ENCODE measurements at regions not wholly inside any gene's neighbourhood (a gene's known extent, or its start where the extent isn't known, plus 50 kb on each side); places are given as distances from the start of the nearest gene placed in this dataset.

DNA sequence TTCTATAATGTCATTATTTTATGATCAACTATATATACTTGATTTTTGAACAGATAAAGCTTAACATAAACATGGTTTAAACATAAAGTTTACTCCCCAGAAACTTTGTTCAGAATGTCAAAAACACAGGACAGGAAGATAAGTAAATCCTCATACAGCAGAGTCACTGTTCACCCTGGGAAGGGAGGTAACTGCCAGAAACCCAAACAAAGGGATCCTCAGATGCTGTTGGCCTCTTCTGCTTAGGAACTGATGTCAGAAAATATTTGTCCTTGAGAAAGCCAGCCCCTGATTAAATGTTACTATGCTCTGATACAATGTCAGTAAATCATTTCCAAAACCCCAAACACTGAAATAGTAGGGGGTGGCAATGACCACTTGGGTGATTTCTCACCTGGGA, 185.3 kb downstream of the TJP1 start:
- intact Hi-C loops (cut with DNase I) = no loop called here
- no peaks in the 10 kb centered on the region for H3K36me3 ChIP-seq
- H3K4me3 ChIP-seq = no peak overlapping the region
- H3K4me1 ChIP-seq = no peaks in the 10 kb centered on the region
- no peak for DNase-seq (ENCODE audit: extremely low spot score in 2 of 2)
- TF ChIP-seq CTCF (IDR thresholded peaks at IDR 0.05) (no peak), POLR2AphosphoS5 (IDR thresholded peaks at IDR 0.05; ENCODE audit: insufficient read depth in 1 of 2, low read depth in 1 of 2) (no peak), POLR2A (IDR thresholded peaks at IDR 0.05) (no peak)
- H3K27ac ChIP-seq = no peak overlapping the region
- H3K27me3 ChIP-seq = no peaks in the 10 kb centered on the region
- no peaks in the 10 kb centered on the region for H3K9me3 ChIP-seq

DNA sequence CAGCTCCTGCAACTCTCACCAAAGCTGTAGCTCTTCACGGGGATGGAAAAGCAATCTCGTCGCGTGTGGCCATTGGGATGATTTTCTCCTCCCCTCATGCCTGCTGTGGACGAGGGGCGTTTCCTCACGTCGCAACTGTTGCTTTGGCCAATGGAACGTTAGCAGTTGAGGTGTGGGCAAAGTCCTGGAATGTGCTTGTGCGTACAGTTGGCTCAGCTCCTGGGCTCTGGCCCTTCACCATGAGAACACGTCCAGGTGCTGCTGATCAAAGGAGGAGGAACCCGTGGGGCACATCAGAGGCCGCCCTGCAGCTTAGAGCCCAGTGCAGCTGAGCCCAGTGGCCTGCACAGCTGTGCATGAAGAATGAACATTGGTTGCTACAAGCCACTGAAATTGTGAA, 186.1 kb downstream of the TJP1 start:
- intact Hi-C loops (cut with DNase I) = no loop called here

DNA sequence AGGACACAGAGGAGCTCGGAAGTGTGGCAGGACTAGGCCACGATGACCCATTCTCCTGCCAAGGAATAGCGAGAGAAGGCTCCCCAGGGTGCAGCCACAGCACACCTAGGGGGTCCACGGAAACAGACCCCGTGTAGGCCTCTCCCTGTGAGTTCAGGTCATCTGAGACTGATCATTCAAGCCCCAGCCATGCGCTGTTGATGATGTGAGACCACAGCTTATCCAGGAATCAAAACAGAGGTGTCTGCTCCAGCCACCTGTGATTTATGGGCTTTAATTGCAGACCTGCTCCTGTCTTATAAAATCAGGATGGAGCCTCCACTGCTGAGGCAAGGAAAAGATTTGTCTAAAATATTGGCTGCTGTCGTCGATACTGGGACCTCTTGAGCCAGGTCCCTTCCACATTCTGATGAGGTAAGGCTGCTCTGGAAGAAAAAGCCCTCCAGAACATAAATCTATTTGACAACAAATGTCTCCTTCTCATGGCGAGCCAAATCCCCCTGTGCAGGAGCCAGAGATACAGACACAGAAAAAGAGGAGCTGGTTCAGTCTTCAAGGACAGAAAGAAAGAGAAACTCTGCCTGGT, 186.7 kb downstream of the TJP1 start:
- no peaks in the 10 kb centered on the region for H3K27me3 ChIP-seq
- peak in 1 of 2 donors; percentile 61 for DNase-seq (ENCODE audit: extremely low spot score in 2 of 2)
- no peaks in the 10 kb centered on the region for H3K9me3 ChIP-seq
- no peaks in the 10 kb centered on the region for H3K4me1 ChIP-seq
- H3K4me3 ChIP-seq = no peak overlapping the region
- no peak overlapping the region for H3K27ac ChIP-seq
- intact Hi-C loops (cut with DNase I) = no loop called here
- TF ChIP-seq POLR2AphosphoS5 (IDR thresholded peaks at IDR 0.05; ENCODE audit: insufficient read depth in 1 of 2, low read depth in 1 of 2) (no peak), CTCF (IDR thresholded peaks at IDR 0.05) (no peak), POLR2A (IDR thresholded peaks at IDR 0.05) (no peak)
- H3K36me3 ChIP-seq = no peaks in the 10 kb centered on the region

More for the DNA sequence above, 186.1 kb downstream of the TJP1 start:
- no peaks in the 10 kb centered on the region for H3K4me1 ChIP-seq
- no peak overlapping the region for H3K4me3 ChIP-seq
- H3K9me3 ChIP-seq = no peaks in the 10 kb centered on the region
- no peak overlapping the region for H3K27ac ChIP-seq
- no peaks in the 10 kb centered on the region for H3K36me3 ChIP-seq
- TF ChIP-seq CTCF (IDR thresholded peaks at IDR 0.05) = no peak
- no peak for TF ChIP-seq POLR2A (IDR thresholded peaks at IDR 0.05)
- no peak for TF ChIP-seq POLR2AphosphoS5 (IDR thresholded peaks at IDR 0.05; ENCODE audit: insufficient read depth in 1 of 2, low read depth in 1 of 2)
- no peak for DNase-seq (ENCODE audit: extremely low spot score in 2 of 2)
- no peaks in the 10 kb centered on the region for H3K27me3 ChIP-seq

GRCh38 chr15:29633971-29634370, 188.3 kb downstream of the TJP1 start:
- peak; percentile 72 to 84 for DNase-seq (ENCODE audit: extremely low spot score in 2 of 2)
- H3K27ac ChIP-seq = no peak overlapping the region
- H3K36me3 ChIP-seq = no peaks in the 10 kb centered on the region
- TF ChIP-seq POLR2AphosphoS5 (IDR thresholded peaks at IDR 0.05; ENCODE audit: insufficient read depth in 1 of 2, low read depth in 1 of 2) (no peak), POLR2A (IDR thresholded peaks at IDR 0.05) (no peak), CTCF (IDR thresholded peaks at IDR 0.05) (no peak)
- H3K27me3 ChIP-seq = no peaks in the 10 kb centered on the region
- H3K4me3 ChIP-seq = no peak overlapping the region
- intact Hi-C loops (cut with DNase I) = no loop called here
- H3K4me1 ChIP-seq = no peaks in the 10 kb centered on the region
- no peaks in the 10 kb centered on the region for H3K9me3 ChIP-seq

GRCh38 chr15:29632671-29633406, 189.4 kb downstream of the TJP1 start:
- Histone ChIP-seq H3K4me1 (no peaks in the 10 kb centered on the region), H3K9me3 (no peaks in the 10 kb centered on the region), H3K27me3 (no peaks in the 10 kb centered on the region), H3K4me3 (no peak overlapping the region), H3K27ac (no peak overlapping the region), H3K36me3 (no peaks in the 10 kb centered on the region)
- peak in 1 of 2 donors; percentile 54 for DNase-seq (ENCODE audit: extremely low spot score in 2 of 2)
- intact Hi-C loops (cut with DNase I) = no loop called here
- TF ChIP-seq POLR2AphosphoS5 (IDR thresholded peaks at IDR 0.05; ENCODE audit: insufficient read depth in 1 of 2, low read depth in 1 of 2) (no peak), POLR2A (IDR thresholded peaks at IDR 0.05) (no peak), CTCF (IDR thresholded peaks at IDR 0.05) (no peak)

Data from vagina (tissue), 2 donors.